H1 (cell line): ENCODE measurements at regions not wholly inside any gene's neighbourhood (a gene's known extent, or its start where the extent isn't known, plus 50 kb on each side); places are given as distances from the start of the nearest gene placed in this dataset.

Experiments used
- CTCF ChIA-PET: fragments of 300-600 bp; sonication (Branson Sonifier 250); formaldehyde crosslinking; loops from one replicate; lab custom pipeline; 2021; ENCODE audit not compliant: partially characterized antibody; lab: Charles Lee
- POLR2A ChIA-PET: fragments of 300-600 bp; sonication (Branson Sonifier 250); formaldehyde crosslinking; loops from one replicate; lab custom pipeline; 2021; ENCODE audit warnings: inconsistent platforms; ENCODE audit not compliant: partially characterized antibody; lab: Charles Lee
- DNase-seq, 2 experiments: peaks; one replicate each; pipeline versions ENCODE4 v3.0.0 to v3.0.0-alpha.2; 2010 to 2022; ENCODE audit warnings: low spot score in 2 of 2, low read depth in 1 of 2, mixed read lengths in 1 of 2
- FAIRE-seq: peaks from 2 replicates; lab custom pipeline; 2011; peaks lifted over from hg19 to GRCh38; lab: Jason Lieb, UNC
- H2AFZ ChIP-seq: 2 replicates; pipeline ENCODE4 v1.8.1; 2012; ENCODE audit warnings: low read length, inconsistent platforms
- H2AK5ac ChIP-seq: 2 replicates; pipeline ENCODE4 v1.6.1; 2013; ENCODE audit warnings: low read depth, low read length
- H2BK120ac ChIP-seq: replicated peaks from 2 replicates; pipeline ENCODE3; 2013; ENCODE audit warnings: low read depth, low read length, inconsistent platforms
- H2BK12ac ChIP-seq: 2 replicates; pipeline ENCODE4 v1.6.1; 2013; ENCODE audit warnings: low read depth, low read length
- H2BK15ac ChIP-seq: 2 replicates; pipeline ENCODE4 v1.6.1; 2013; ENCODE audit warnings: low read length
- H2BK20ac ChIP-seq: 2 replicates; pipeline ENCODE4 v1.6.1; 2013; ENCODE audit warnings: low read length
- H2BK5ac ChIP-seq: 2 replicates; pipeline ENCODE4 v1.6.1; 2013; ENCODE audit warnings: low read depth, low read length
- H3K14ac ChIP-seq: 2 replicates; pipeline ENCODE4 v1.6.1; 2013; ENCODE audit warnings: inconsistent platforms; ENCODE audit not compliant: insufficient read length
- H3K18ac ChIP-seq: 2 replicates; pipeline ENCODE4 v1.6.1; 2013; ENCODE audit warnings: low read length; ENCODE audit errors: extremely low read depth
- H3K23ac ChIP-seq: 2 replicates; pipeline ENCODE4 v1.6.1; 2013; ENCODE audit warnings: inconsistent platforms; ENCODE audit not compliant: insufficient read length
- H3K23me2 ChIP-seq: 2 replicates; pipeline ENCODE4 v1.6.1; 2013; ENCODE audit warnings: low read depth, low read length
- H3K27ac ChIP-seq: 2 replicates; pipeline ENCODE4 v1.6.1; 2011; ENCODE audit warnings: low read depth, low read length, inconsistent platforms
- H3K27me3 ChIP-seq, 4 experiments: replicated peaks in 1 of 4; 1 replicate in 1 of 4; 2 replicates in 3 of 4; pipeline versions ENCODE4 v1.6.1 to v1.8.1; 2011 to 2013; ENCODE audit warnings: low read length in 3 of 4, mild to moderate bottlenecking in 3 of 4, inconsistent platforms in 2 of 4, mixed read lengths in 2 of 4, moderate library complexity in 1 of 4; ENCODE audit not compliant: control insufficient read depth in 3 of 4, insufficient read depth in 3 of 4; ENCODE audit errors: extremely low read depth in 1 of 4
- H3K36me3 ChIP-seq, 4 experiments: 2 replicates each; pipeline versions ENCODE4 v1.6.1 to v1.8.1; 2011 to 2013; ENCODE audit warnings: mild to moderate bottlenecking in 4 of 4, low read length in 3 of 4, moderate library complexity in 2 of 4, control low read depth in 1 of 4, inconsistent platforms in 1 of 4; ENCODE audit not compliant: insufficient read depth in 4 of 4, control insufficient read depth in 2 of 4
- H3K4ac ChIP-seq: replicated peaks from 2 replicates; pipeline ENCODE3; 2013; ENCODE audit warnings: low read length, low read depth, mixed read lengths, inconsistent platforms; ENCODE audit not compliant: insufficient read length
- H3K4me1 ChIP-seq, 4 experiments: replicated peaks in 1 of 4; 1 replicate in 1 of 4; 2 replicates in 3 of 4; pipeline versions ENCODE4 v1.6.1 to v1.8.1; 2011 to 2013; ENCODE audit warnings: low read length in 3 of 4, inconsistent platforms in 2 of 4, mixed read lengths in 1 of 4; ENCODE audit not compliant: insufficient read depth in 4 of 4, control insufficient read depth in 3 of 4
- H3K4me2 ChIP-seq, 2 experiments: 2 replicates each; pipeline versions ENCODE4 v1.6.1 to v1.8.1; 2011 to 2013; ENCODE audit warnings: low read depth in 2 of 2, low read length in 2 of 2, control low read depth in 1 of 2, inconsistent platforms in 1 of 2, mild to moderate bottlenecking in 1 of 2; ENCODE audit not compliant: insufficient read depth in 1 of 2
- H3K4me3 ChIP-seq, 4 experiments: fragments of 200-600, 300-600 bp in 1 of 4; sonication (generic), shearing (Covaris generic), sonication (Bioruptor Twin) in 1 of 4; 2 replicates each; pipeline versions ENCODE4 v1.5.1 to v1.8.1; 2011 to 2016; ENCODE audit warnings: low read length in 4 of 4, low read depth in 3 of 4, control low read depth in 2 of 4, inconsistent platforms in 2 of 4, mild to moderate bottlenecking in 2 of 4, mixed read lengths in 1 of 4, moderate library complexity in 1 of 4; ENCODE audit not compliant: insufficient read depth in 2 of 4; ENCODE audit errors: extremely low read depth in 1 of 4
- H3K56ac ChIP-seq: replicated peaks from 2 replicates; pipeline ENCODE3; 2013; ENCODE audit warnings: low read depth, mild to moderate bottlenecking, mixed read lengths, low read length, inconsistent platforms; ENCODE audit not compliant: insufficient read length
- H3K79me1 ChIP-seq: 2 replicates; pipeline ENCODE4 v1.6.1; 2013; ENCODE audit warnings: low read depth, low read length, control low read depth
- H3K79me2 ChIP-seq, 2 experiments: 2 replicates each; pipeline versions ENCODE4 v1.6.1 to v1.8.1; 2012 to 2013; ENCODE audit warnings: low read length in 2 of 2, mild to moderate bottlenecking in 2 of 2, inconsistent platforms in 1 of 2; ENCODE audit not compliant: insufficient read depth in 2 of 2, control insufficient read depth in 1 of 2
- H3K9ac ChIP-seq, 4 experiments: replicated peaks in 1 of 4; 1 replicate in 1 of 4; 2 replicates in 3 of 4; pipeline versions ENCODE4 v1.6.1 to v1.8.1; 2011 to 2013; ENCODE audit warnings: low read depth in 3 of 4, low read length in 3 of 4, control low read depth in 2 of 4, mild to moderate bottlenecking in 2 of 4, moderate library complexity in 2 of 4, inconsistent platforms in 1 of 4; ENCODE audit errors: extremely low read depth in 1 of 4
- H3K9me3 ChIP-seq, 2 experiments: 2 replicates each; pipeline versions ENCODE4 v1.6.1 to v1.8.1; 2012 to 2013; ENCODE audit warnings: mild to moderate bottlenecking in 2 of 2, moderate library complexity in 2 of 2, control low read depth in 1 of 2, inconsistent platforms in 1 of 2, low read depth in 1 of 2, low read length in 1 of 2, mixed read lengths in 1 of 2; ENCODE audit not compliant: insufficient read depth in 2 of 2
- H4K20me1 ChIP-seq, 2 experiments: replicated peaks in 1 of 2; 2 replicates each; pipeline versions ENCODE3 to v1.8.1; 2011 to 2013; ENCODE audit warnings: inconsistent platforms in 2 of 2, low read length in 2 of 2, mild to moderate bottlenecking in 1 of 2; ENCODE audit not compliant: insufficient read depth in 2 of 2, control insufficient read depth in 1 of 2
- H4K5ac ChIP-seq: 2 replicates; pipeline ENCODE4 v1.6.1; 2013; ENCODE audit warnings: low read length, low read depth, mixed read lengths, inconsistent platforms; ENCODE audit not compliant: insufficient read length
- H4K8ac ChIP-seq: 2 replicates; pipeline ENCODE4 v1.8.0; 2013; ENCODE audit warnings: mild to moderate bottlenecking, moderate library complexity, low read length, inconsistent platforms; ENCODE audit not compliant: insufficient read depth; ENCODE audit errors: extremely low read depth
- H4K91ac ChIP-seq: replicated peaks from 2 replicates; pipeline ENCODE3; 2013; ENCODE audit warnings: low read length, mixed read lengths, inconsistent platforms; ENCODE audit not compliant: insufficient read length
- BRCA1 ChIP-seq: IDR thresholded peaks from 2 replicates; pipeline ENCODE4 v1.6.1; 2012; ENCODE audit warnings: low read depth, low read length, improper control_type of control experiment
- E2F6 ChIP-seq: IDR thresholded peaks from 2 replicates; pipeline ENCODE4 v1.6.1; 2012; ENCODE audit warnings: inconsistent platforms
- EGR1 ChIP-seq: IDR thresholded peaks from 2 replicates; pipeline ENCODE4 v1.6.1; 2011; ENCODE audit warnings: low read depth, low read length, borderline replicate concordance
- NRF1 ChIP-seq: IDR thresholded peaks from 2 replicates; pipeline ENCODE4 v1.6.1; 2011; ENCODE audit warnings: mild to moderate bottlenecking, low read depth, low read length, improper control_type of control experiment
- SIX5 ChIP-seq: IDR thresholded peaks from 2 replicates; pipeline ENCODE4 v1.6.1; 2011; ENCODE audit warnings: mild to moderate bottlenecking, low read depth, low read length
- ZNF274 ChIP-seq: IDR thresholded peaks from 2 replicates; pipeline ENCODE4 v1.7.0; 2012; ENCODE audit warnings: low read length, borderline replicate concordance; ENCODE audit errors: extremely low read depth
- WGBS, 2 experiments: shearing (Covaris generic) in 1 of 2; methylation state at CpG; one replicate each; pipeline versions ENCODE4 v1.1.6 to v1.1.7; 2013 to 2015; ENCODE audit warnings: low lambda C conversion rate in 2 of 2, mixed read lengths in 2 of 2, inconsistent platforms in 1 of 2, low coverage in 1 of 2, missing lambda C conversion rate in 1 of 2; ENCODE audit not compliant: insufficient replicate concordance in 2 of 2, insufficient coverage in 1 of 2, insufficient read length in 1 of 2; ENCODE audit errors: extremely low coverage in 1 of 2, missing lambda C conversion rate in 1 of 2; 5-methylcytosine and 5-hydroxymethylcytosine counted together

- Histone ChIP-seq H3K23me2 (no peaks in the 10 kb centered on the region), H3K4me3 (no peak overlapping the region), H3K27me3 (no peaks in the 10 kb centered on the region), H3K9me3 (no peaks in the 10 kb centered on the region), H4K8ac (no peak overlapping the region), H2BK12ac (no peak overlapping the region), H3K27ac (no peak overlapping the region), H2AFZ (no peak overlapping the region), H2AK5ac (no peak overlapping the region), H3K14ac (no peak overlapping the region), H3K18ac (no peak overlapping the region), H3K4ac (no peak overlapping the region), H2BK15ac (no peak overlapping the region), H3K23ac (no peak overlapping the region), H4K5ac (no peak overlapping the region), H3K4me2 (no peak overlapping the region), H2BK5ac (no peak overlapping the region), H4K91ac (no peak overlapping the region), H2BK120ac (no peak overlapping the region), H3K79me2 (no peaks in the 10 kb centered on the region), H3K56ac (no peak overlapping the region), H2BK20ac (no peak overlapping the region), H3K79me1 (no peaks in the 10 kb centered on the region), H3K9ac (no peak overlapping the region), H4K20me1 (no peaks in the 10 kb centered on the region), H3K4me1 (no peaks in the 10 kb centered on the region), H3K36me3 (no peaks in the 10 kb centered on the region)
- ChIA-PET CTCF (interaction anchor here (0.5 kb wide), 1 partner anchor 31 kb away, joined by 6 read pairs; no protein-coding TSS in a partner anchor), POLR2A (no interaction called here)
- FAIRE-seq (no peak), DNase-seq (no peak)
- TF ChIP-seq SIX5 (no peak), NRF1 (no peak), BRCA1 (no peak), E2F6 (no peak), EGR1 (no peak), ZNF274 (no peak)
- 93% methylated on average over 7 of the region's 9 CpGs; no CpG with 5 or more reads in 1 of the 2 experiments for WGBS, 2 experiments
Observed at GRCh38 chrX:26722666-26723428, 506.9 kb downstream of the MAGEB5 start.
